ENCODE measurements at regions not wholly inside any gene's neighbourhood (a gene's known extent, or its start where the extent isn't known, plus 50 kb on each side); places are given as distances from the start of the nearest gene placed in this dataset.
"Not testable (repeated sequence)": the region's sequence is repeated elsewhere in the genome, so short reads cannot be mapped to it uniquely, and the experiment has no call there.

GRCh38 chr2:72078773-72079172 is 68.9 kb downstream of the CYP26B1 start:
- ATAC-seq (ENCODE audit: insufficient number of reproducible peaks, low FRiP score, low read depth) (no peak), DNase-seq (ENCODE audit: low spot score) (no peak)
- Histone ChIP-seq H3K4me3 (no peak overlapping the region), H3K9me3 (no peaks in the 10 kb centered on the region), H3K4me1 (ENCODE audit: control insufficient read depth in 1 of 2, low read depth in 2 of 2) (no peaks in the 10 kb centered on the region), H3K36me3 (no peaks in the 10 kb centered on the region), H3K27ac (no peak overlapping the region), H3K27me3 (replicated peaks; ENCODE audit: insufficient read depth) (no peaks in the 10 kb centered on the region)
- no peak for TF ChIP-seq CTCF (IDR thresholded peaks at IDR 0.05)

GRCh38 chr2:72077702-72078169 is 69.9 kb downstream of the CYP26B1 start:
- Histone ChIP-seq H3K36me3 (no peaks in the 10 kb centered on the region), H3K4me1 (ENCODE audit: control insufficient read depth in 1 of 2, low read depth in 2 of 2) (no peaks in the 10 kb centered on the region), H3K27me3 (replicated peaks; ENCODE audit: insufficient read depth) (no peaks in the 10 kb centered on the region), H3K9me3 (peaks cover 7% of the 10 kb centered on the region), H3K4me3 (no peak overlapping the region), H3K27ac (no peak overlapping the region)
- ATAC-seq (ENCODE audit: insufficient number of reproducible peaks, low FRiP score, low read depth) (no peak), DNase-seq (ENCODE audit: low spot score) (no peak)
- TF ChIP-seq CTCF (IDR thresholded peaks at IDR 0.05): no peak

- not testable (repeated sequence) for H3K4me3 ChIP-seq; H3K4me1 ChIP-seq (ENCODE audit: control insufficient read depth in 1 of 2, low read depth in 2 of 2); H3K9me3 ChIP-seq; DNase-seq (ENCODE audit: low spot score); H3K36me3 ChIP-seq; H3K27me3 ChIP-seq (replicated peaks; ENCODE audit: insufficient read depth); ATAC-seq (ENCODE audit: insufficient number of reproducible peaks, low FRiP score, low read depth); H3K27ac ChIP-seq
Observed at GRCh38 chr2:72073373-72073772, 74.3 kb downstream of the CYP26B1 start.

- H3K4me1 ChIP-seq (ENCODE audit: control insufficient read depth in 1 of 2, low read depth in 2 of 2); ATAC-seq (ENCODE audit: insufficient number of reproducible peaks, low FRiP score, low read depth); H3K4me3 ChIP-seq; H3K36me3 ChIP-seq; DNase-seq (ENCODE audit: low spot score); H3K27me3 ChIP-seq (replicated peaks; ENCODE audit: insufficient read depth); H3K9me3 ChIP-seq; H3K27ac ChIP-seq: not testable (repeated sequence)
Observed at GRCh38 chr2:72064197-72064596, 83.5 kb downstream of the CYP26B1 start.

- H3K27ac ChIP-seq: no peak overlapping the region
- no peak overlapping the region for H3K4me3 ChIP-seq
- no peak for ATAC-seq (ENCODE audit: insufficient number of reproducible peaks, low FRiP score, low read depth)
- H3K27me3 ChIP-seq (replicated peaks; ENCODE audit: insufficient read depth): no peaks in the 10 kb centered on the region
- TF ChIP-seq CTCF (IDR thresholded peaks at IDR 0.05): no peak
- DNase-seq (ENCODE audit: low spot score): no peak
- H3K9me3 ChIP-seq: no peaks in the 10 kb centered on the region
- H3K4me1 ChIP-seq (ENCODE audit: control insufficient read depth in 1 of 2, low read depth in 2 of 2): no peaks in the 10 kb centered on the region
- H3K36me3 ChIP-seq: no peaks in the 10 kb centered on the region
Observed at GRCh38 chr2:72062336-72062735, 85.3 kb downstream of the CYP26B1 start.

DNA sequence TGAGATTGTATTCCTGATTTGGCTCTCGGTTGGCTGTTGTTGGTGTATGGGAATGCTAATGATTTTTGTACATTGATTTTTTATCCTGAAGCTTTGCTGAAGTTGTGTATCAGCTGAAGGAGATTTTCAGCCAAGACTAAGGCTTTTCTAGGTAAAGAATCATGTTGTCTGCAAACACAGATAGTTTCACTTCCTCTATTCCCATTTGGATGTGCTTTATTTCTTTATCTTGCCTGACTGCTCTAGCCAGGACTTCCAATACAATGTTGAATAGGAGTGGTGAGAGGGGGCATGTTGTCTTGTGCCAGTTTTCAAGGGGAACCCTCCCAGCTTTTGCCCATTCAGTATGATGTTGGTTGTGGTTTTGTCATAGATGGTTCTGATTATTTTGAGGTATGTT is 90.4 kb downstream of the CYP26B1 start:
- no peak for TF ChIP-seq CTCF (IDR thresholded peaks at IDR 0.05)
- H3K27me3 ChIP-seq (replicated peaks; ENCODE audit: insufficient read depth): no peaks in the 10 kb centered on the region

More for the DNA sequence above, 90.4 kb downstream of the CYP26B1 start:
- H3K9me3 ChIP-seq: no peaks in the 10 kb centered on the region
- DNase-seq (ENCODE audit: low spot score): no peak
- no peak for ATAC-seq (ENCODE audit: insufficient number of reproducible peaks, low FRiP score, low read depth)
- H3K36me3 ChIP-seq: no peaks in the 10 kb centered on the region
- H3K4me1 ChIP-seq (ENCODE audit: control insufficient read depth in 1 of 2, low read depth in 2 of 2): no peaks in the 10 kb centered on the region
- H3K4me3 ChIP-seq: no peak overlapping the region
- H3K27ac ChIP-seq: no peak overlapping the region

All from thoracic aorta (tissue), 2 donors.